ENCODE measurements at regions not wholly inside any gene's neighbourhood (a gene's known extent, or its start where the extent isn't known, plus 50 kb on each side); places are given as distances from the start of the nearest gene placed in this dataset.

DNA sequence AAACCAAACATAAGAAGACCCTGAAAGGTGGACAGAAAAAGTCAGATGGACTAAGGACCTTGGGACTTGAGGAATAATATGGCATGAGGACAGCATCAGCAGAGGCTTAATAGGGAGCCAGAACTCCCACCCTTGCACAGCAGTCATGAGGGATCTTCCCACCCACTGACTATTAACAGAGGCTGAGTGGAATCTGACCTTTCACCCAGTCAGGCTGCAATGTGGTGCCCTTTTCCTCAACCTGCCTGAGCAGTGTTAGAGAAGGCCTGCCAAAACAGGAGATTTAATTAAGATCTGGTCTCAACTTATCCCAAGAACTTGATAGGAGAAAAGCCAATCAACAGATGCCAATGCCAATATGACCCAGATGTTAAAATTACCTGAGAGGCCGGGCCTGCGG, 481.9 kb downstream of the KDM4C start:
- H3K27me3 ChIP-seq, result no peaks in the 10 kb centered on the region
- TF ChIP-seq, protein P1, sequence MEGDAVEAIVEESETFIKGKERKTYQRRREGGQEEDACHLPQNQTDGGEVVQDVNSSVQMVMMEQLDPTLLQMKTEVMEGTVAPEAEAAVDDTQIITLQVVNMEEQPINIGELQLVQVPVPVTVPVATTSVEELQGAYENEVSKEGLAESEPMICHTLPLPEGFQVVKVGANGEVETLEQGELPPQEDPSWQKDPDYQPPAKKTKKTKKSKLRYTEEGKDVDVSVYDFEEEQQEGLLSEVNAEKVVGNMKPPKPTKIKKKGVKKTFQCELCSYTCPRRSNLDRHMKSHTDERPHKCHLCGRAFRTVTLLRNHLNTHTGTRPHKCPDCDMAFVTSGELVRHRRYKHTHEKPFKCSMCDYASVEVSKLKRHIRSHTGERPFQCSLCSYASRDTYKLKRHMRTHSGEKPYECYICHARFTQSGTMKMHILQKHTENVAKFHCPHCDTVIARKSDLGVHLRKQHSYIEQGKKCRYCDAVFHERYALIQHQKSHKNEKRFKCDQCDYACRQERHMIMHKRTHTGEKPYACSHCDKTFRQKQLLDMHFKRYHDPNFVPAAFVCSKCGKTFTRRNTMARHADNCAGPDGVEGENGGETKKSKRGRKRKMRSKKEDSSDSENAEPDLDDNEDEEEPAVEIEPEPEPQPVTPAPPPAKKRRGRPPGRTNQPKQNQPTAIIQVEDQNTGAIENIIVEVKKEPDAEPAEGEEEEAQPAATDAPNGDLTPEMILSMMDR (IDR thresholded peaks at IDR 0.05), result no peak
- no peak for TF ChIP-seq POLR2A (IDR thresholded peaks at IDR 0.05)
- DNase-seq, result no peak
- no peaks in the 10 kb centered on the region for H3K9me3 ChIP-seq
- no peaks in the 10 kb centered on the region for H3K4me1 ChIP-seq
- H3K36me3 ChIP-seq, result no peaks in the 10 kb centered on the region
- no peak overlapping the region for H3K27ac ChIP-seq
- intact Hi-C loops (cut with DNase I), result no loop called here
- 87% methylated on average over 2 of the region's 2 CpGs for WGBS (ENCODE audit: insufficient coverage, low coverage, low lambda C conversion rate, missing lambda C conversion rate)
- ATAC-seq, result no peak
- H3K4me3 ChIP-seq, result no peak overlapping the region

DNA sequence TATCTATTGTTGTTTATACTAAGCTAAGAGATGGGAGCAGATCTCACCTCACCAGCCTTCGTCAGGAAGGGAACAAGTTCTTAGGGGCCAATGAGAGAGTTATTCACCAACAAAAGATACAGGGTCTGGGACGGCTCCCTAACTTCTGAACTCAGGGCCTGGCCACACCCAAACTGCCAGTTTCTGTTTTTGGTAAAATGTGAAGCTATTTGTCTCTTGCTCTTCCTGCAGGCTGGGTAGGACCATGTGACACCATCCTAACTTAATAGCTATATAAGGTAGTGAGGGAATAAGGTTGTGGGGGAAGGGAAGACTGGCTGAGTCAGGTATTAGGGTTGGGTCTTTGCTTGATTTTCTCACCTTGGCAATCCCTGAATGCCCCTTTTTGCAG, 480.5 kb downstream of the KDM4C start:
- intact Hi-C loops (cut with DNase I), result no loop called here
- Histone ChIP-seq H3K9me3 (no peaks in the 10 kb centered on the region), H3K4me1 (no peaks in the 10 kb centered on the region), H3K27me3 (no peaks in the 10 kb centered on the region), H3K27ac (no peak overlapping the region), H3K4me3 (no peak overlapping the region), H3K36me3 (no peaks in the 10 kb centered on the region)
- 54% methylated on average over 2 of the region's 2 CpGs for whole genome bisulfite sequencing (ENCODE audit: insufficient coverage, low coverage, low lambda C conversion rate, missing lambda C conversion rate)
- TF ChIP-seq, protein P1 (IDR thresholded peaks at IDR 0.05), result no peak
- no peak for TF ChIP-seq POLR2A (IDR thresholded peaks at IDR 0.05)
- DNase-seq (no peak), ATAC-seq (no peak)

DNA sequence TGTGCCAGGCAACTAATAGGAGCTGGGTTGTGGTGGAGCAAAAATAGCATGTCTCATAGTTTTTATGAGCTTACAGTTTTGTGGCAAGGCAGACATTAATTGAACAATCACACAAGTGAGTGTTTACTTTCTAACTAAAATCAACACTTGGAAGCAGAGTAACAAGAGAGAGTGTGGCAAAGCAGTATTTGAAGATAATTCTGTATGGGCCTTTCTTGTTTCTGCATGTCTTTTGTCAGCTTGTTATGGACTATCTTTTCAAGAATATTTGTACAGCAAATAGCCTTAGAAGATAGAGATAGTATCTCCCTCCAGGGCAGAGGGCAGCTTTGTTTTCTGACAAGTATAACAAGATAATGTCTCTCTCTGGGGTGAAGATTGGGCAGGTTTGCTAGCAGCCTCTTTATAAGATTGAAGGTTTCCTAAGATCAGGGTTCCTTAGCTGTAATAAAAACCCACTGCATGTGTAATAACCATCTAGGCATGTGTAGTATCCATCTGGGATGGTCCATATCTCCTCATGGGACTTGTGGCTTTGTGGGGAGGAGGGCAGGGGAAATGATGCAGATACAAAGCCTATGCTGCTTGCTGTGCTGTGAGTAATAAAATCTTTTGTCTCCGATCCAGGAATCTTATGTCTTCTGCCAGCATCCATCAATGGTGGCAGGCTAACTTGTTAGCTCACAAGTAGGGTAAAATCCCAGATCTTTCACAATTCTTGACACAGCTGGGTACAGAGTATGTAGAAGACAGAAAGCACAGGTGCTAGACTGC, 479.9 kb downstream of the KDM4C start:
- intact Hi-C loops (cut with DNase I), result no loop called here
- TF ChIP-seq, protein P1 (IDR thresholded peaks at IDR 0.05), result no peak
- no peak for TF ChIP-seq POLR2A (IDR thresholded peaks at IDR 0.05)
- no peaks in the 10 kb centered on the region for H3K27me3 ChIP-seq
- H3K27ac ChIP-seq, result no peak overlapping the region
- no peaks in the 10 kb centered on the region for H3K4me1 ChIP-seq
- H3K4me3 ChIP-seq, result no peak overlapping the region
- no peaks in the 10 kb centered on the region for H3K9me3 ChIP-seq
- ATAC-seq, result no peak
- 50% methylated on average over 1 of the region's 1 CpG for WGBS (ENCODE audit: insufficient coverage, low coverage, low lambda C conversion rate, missing lambda C conversion rate)
- H3K36me3 ChIP-seq, result no peaks in the 10 kb centered on the region
- DNase-seq, result no peak

DNA sequence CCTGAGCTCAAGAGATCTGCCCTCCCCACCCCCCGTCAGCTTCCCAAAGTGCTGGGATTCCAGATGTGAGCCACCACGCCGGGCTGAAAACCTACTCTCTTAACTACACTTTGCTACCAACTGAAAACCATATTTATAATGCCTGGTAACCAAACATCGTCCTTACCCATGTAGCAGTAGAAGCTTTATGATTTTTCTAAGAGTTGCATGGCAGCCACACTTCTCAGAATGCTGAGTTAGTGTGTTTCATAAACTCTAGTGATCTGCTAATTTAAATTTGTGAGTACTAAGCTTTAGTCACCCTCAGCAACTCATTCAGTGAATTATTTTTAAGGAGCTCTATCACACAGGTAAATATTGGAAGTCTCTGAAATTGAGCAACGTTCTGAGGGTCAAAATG, 478.4 kb downstream of the KDM4C start:
- H3K4me3 ChIP-seq, result no peak overlapping the region
- DNase-seq (no peak), ATAC-seq (no peak)
- WGBS (ENCODE audit: insufficient coverage, low coverage, low lambda C conversion rate, missing lambda C conversion rate), result 60% methylated on average over 4 of the region's 5 CpGs
- H3K27ac ChIP-seq, result no peak overlapping the region
- no peaks in the 10 kb centered on the region for H3K9me3 ChIP-seq
- no peaks in the 10 kb centered on the region for H3K27me3 ChIP-seq
- no peaks in the 10 kb centered on the region for H3K36me3 ChIP-seq
- intact Hi-C loops (cut with DNase I), result no loop called here
- TF ChIP-seq, protein P1 (IDR thresholded peaks at IDR 0.05), result no peak
- TF ChIP-seq POLR2A (IDR thresholded peaks at IDR 0.05), result no peak
- no peaks in the 10 kb centered on the region for H3K4me1 ChIP-seq

Data from right lobe of liver (tissue), 6 donors.